GM18868 (cell line): ENCODE measurements at regions not wholly inside any gene's neighbourhood (a gene's known extent, or its start where the extent isn't known, plus 50 kb on each side); places are given as distances from the start of the nearest gene placed in this dataset.

Source experiments
- ATAC-seq: cut with Tn5 transposase; IDR thresholded peaks from one replicate; pipeline ENCODE4 v1.9.1; 2021; ENCODE audit warnings: mild to moderate bottlenecking, moderate library complexity; ENCODE audit not compliant: unreplicated experiment

DNA sequence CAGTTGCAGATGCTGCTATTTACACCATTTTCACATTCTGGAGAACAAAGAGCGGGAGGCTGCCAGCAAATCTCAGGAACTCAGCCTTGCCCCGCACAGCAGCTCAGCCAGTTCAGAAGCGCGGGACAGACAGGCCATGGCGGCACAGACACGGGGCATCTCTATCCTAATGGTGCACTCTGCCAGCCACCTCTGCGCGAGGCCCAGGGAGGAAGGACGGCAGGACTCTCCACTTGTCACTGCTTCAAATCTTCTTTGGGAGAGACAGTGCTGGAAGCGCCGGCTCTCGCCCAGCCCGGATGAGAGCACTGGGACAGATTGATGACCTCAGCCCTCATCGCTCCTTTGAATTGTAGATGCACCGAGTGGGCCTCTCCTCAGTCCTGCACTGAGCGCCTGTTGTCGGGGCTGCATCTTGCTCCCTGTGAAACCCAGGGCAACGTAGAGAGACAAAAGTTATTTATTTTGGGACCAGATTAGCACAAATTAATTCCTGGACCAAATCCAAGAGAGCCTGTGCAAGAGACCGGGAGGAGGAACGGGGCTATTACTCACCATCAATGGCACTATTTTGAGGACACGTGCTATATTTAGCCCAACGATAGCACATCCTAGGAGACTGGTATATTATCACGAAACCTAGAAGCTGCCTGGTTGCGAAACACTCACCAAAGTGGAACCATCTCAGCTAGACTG is 211.4 kb upstream of the SMIM21 start:
- ATAC-seq, result no peak

DNA sequence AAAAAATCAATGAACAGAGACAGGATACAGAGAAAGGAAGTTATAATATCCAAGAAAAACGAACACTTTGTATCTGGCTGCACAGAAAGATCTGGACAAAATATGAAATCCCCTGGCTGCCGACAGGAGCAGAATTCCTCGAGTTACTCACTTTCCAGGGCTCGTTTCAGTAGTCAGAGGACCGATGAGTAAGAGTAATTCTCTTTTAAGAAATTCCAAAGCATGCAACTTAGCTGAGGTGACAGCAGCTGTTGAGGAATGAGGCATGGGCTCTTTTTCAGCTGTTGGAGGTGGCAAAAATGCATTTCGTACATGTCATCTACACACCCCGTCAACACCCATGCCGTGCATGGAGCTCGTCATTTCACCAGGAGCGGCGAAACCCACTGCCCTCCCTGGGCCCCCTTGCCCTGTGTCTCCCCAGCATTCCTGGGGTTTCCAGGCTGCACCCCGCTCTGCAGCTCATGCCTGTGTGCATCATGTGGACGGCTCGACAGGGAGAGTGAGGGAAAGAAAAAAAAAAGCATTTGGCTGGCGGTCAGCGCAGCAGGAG is 210.8 kb upstream of the SMIM21 start:
- ATAC-seq, result no peak

DNA sequence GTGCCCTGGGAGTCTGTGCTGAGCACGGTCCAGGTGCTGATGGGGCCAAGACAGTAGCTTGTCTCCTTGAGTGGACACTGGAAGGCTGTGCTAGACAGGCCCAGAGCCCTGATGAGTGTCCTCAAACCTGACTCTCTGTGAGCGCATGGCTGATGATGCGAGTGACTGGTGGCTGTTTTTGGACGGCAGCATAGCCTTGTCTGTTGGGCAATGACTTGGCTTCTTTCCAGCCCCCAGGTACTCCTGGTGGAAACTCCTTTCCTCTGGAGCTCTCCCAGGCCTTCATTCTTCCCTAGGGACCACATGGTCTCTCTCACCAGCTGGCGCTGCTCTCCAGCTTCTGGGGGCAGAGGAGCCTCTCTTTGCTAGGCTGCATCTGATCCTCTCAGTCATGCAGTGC is 207.6 kb upstream of the SMIM21 start:
- no peak for ATAC-seq

DNA sequence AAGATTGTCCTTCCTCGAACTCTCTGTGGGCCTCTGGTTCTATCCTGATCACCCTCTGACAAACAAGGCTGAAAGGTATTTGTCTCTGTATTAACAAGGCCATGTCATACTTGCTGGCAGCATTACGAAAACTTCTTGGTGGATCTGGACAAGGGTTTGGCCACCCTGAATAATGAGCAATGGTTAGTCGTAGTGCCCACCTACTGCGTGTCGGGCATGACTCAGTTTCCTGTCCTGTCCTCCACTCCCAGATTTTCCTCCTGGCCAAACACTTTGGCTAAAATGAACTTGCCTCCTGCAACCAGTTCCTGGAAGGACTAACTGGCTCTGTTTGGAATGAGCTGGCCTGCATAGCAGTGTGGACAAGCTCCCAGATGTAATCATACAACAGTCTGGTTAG is 198.5 kb upstream of the SMIM21 start:
- ATAC-seq, result no peak

DNA sequence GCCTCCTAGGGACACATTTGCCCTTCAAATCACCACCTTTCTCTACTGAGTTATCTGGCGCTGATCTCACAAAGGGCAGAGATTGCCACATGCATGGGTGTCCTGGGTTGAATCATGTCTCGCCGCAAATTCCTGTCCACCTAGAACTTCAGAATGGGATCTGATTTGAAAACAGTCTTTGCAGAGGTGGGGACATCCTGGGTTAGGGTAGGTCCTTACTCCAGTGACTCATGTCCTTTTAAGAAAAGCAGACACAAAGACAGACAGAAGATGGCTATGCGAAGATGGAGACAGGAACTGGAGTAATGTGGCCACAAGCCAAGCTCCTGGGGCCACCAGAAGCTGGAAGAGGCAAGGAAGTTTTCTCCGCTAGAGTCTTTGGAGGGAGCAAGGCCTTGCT is 197.4 kb upstream of the SMIM21 start:
- no peak for ATAC-seq

DNA sequence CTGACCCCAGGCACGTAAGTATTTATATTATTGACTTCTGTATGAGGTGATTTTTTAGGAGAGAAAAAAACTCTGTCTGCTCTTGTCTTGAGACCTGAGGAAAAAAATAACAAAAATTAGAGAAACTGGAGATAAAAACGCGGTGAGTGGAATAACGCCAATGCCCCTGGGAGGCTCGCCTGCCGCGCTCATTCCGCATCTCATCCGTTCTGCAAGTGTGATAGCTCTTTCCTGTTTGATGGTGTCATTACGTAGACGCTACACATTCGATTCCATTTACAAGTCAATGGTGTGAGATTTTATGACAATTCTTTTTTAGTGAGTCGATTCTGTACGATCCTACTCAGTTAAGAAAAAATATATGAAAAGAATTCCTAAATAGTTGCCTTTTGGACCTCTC is 194.3 kb upstream of the SMIM21 start:
- no peak for ATAC-seq

DNA sequence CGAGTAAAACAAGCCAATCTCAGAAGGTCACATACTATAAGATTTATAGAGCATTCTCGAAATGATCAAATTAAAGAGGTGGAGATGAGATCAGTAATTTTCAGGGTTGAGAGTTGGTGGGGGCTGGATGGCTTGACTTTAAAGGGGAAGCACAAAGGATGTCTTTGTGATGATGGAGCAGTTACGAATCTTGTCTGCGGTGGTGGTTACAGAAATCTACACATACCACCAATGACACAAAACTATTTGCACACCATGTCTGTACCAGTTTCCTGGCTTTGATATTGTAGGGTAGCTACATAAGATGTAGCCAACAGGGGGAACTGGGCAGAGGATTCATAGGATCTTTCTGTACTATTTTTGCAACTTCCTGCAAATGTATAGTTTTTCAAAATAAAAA is 190.6 kb upstream of the SMIM21 start:
- no peak for ATAC-seq

DNA sequence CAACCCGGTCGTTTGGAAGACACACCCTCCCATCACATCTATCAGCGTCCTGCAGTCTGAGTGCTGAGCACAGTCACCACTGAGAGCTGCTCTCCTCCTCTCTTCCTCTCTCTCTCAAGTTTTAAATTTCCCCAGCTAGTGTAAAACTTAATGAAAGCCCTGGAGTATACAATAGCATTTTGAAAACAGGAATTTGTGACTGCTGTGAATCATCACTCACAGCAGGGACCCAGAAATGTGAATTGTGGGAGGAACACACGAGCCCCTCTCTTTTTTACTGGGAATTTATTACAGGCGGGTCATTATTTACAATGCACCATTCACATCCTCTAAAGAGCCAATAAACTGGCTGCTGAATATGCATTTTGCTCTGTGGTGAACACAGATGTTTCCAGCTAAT is 185.0 kb upstream of the SMIM21 start:
- no peak for ATAC-seq

DNA sequence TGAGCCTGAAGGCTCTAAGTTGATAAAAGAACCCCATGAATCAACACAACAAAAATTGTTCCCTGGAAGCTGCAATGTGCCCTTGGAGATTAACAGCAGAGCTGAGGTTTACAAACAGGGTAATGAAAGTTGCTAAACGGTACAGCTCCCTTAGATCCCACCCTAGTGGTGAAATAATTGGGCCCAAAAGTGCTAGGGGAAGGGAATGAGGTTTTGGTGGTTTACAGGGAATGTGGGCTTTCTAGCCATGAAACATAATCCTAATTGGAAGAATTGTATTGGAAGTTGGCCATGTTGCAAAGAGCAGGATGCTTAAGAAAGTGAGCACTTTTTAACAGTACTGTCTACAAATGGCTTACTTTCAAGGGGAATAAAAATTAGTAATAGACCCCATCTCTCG is 180.2 kb upstream of the SMIM21 start:
- no peak for ATAC-seq

DNA sequence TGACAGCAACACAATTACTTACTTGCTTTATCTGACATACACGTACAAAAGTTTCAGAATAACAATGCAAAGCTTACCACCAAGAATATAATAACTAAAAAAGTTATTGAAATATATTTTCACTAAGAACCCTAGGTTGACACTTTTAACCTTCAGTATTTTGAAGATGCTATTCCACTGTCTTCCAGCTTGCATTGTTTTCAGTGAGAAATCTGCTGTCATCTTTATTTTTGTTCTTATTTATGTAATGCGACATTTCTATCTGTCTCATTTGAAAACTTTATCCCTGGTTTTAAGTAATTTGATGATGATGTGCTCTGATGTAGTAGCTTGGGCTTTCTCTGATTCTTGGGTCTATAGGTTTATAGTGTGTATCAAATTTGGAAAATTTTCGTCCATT is 165.0 kb upstream of the SMIM21 start:
- ATAC-seq, result no peak

DNA sequence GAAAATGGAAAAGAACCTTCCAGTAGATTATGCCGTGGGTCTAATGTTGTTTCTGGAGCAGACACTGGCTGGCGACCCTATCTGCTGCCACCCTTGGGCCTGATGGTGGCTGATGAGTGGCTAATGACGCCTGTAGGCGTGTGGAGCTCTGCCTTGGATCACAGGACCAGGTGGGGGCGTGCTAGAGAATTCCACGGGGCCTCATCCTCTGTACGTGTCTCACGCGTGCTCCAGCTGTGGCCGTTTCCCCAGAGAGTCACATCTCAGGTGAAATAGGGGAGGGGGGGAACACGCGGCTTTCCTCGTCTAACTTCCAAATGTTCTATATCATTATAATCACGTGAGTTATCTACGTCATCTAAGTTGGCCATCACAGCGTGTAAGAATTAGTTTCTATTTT is 160.9 kb upstream of the SMIM21 start:
- ATAC-seq, result no peak

DNA sequence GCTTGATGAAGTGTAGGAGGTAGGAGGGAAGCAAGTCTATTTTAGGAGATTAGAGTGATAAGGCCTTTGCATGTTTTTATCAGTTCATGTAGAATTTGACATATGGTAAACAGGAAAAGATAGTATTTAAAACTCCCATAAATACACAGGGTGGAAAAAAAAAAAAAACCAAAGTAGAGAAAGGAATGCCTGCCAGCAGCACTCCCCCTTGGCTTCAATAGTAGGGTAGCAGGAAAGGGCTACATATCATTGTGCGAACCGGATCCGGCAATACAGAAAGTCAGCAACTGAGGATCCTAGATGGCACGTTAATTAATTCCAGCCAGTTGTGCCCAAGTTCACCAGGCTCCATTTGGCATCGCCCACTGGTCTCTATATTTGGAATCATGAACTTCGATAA is 159.6 kb upstream of the SMIM21 start:
- no peak for ATAC-seq

DNA sequence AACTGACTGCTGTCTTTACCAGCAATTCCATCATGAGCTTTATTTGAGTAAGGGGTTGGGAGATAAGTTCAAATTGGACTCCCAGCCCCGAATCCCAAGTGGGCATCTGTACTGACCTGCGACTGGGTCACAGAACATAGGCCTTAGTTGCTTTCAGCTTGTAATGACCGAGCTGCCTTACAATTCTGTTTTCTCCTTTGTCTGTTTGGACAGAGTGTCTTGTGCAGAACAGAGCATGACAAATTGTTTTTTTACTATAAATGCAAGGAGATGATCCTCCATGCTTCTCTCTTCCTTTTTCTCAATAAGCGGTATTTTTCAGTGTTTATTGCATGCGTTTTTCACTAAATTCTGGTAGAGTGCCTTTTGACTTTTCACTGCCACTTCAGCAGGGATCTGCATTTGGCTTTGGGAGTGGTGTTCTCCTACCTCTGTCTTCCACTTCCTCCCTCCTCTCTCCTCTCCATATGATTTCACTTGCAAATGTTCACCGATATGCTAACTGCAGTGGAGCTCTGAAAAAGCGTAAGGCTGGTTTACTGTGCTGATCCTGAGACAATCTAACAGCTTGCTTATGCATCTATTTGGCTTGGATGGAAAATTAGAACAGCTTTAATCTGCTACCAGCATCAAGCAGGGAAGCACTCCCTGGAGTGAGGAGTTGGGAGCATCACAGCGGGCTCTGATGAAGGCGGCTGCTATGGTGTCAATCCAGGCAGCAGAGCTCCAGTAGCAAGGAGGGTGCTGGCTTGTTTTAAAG is 158.8 kb upstream of the SMIM21 start:
- no peak for ATAC-seq

DNA sequence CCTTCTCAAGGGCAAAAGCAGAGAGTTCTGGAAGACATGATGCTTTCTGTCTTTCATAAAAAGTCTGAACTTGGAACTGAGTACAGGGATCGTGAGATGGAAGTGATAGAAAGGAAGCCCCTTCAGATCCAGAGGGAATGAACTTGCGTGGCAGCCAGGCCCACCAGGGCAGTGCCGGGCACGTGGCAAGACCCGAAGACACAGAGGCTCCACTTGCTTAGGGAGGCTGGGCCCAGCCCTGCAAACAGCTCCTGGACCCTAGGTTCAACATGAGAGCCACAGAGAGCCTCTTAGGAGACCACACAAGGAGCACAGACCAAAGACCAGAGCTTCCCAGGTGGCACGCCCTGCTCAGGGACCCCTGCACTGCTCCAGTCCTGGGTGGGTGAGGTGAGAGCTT is 155.4 kb upstream of the SMIM21 start:
- ATAC-seq, result no peak

DNA sequence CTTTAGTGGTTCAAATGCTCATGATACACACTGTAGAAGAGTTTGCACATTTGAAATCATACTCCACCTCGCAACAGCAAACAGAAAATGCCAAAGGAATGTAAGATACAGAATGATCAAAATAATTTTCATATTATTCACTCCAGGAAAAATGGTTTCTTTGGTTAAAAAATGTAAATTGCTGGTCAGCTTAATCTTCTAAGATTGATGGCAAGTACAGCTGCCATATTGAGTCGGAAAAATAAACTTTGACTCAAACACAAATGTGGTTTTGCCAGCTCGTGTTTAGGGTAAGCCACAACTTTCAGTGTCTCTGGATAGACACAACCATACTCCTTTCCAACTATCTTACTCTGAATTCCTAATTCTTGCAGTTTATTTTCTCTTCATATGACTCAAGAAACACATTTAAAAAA is 154.9 kb upstream of the SMIM21 start:
- ATAC-seq, result no peak

DNA sequence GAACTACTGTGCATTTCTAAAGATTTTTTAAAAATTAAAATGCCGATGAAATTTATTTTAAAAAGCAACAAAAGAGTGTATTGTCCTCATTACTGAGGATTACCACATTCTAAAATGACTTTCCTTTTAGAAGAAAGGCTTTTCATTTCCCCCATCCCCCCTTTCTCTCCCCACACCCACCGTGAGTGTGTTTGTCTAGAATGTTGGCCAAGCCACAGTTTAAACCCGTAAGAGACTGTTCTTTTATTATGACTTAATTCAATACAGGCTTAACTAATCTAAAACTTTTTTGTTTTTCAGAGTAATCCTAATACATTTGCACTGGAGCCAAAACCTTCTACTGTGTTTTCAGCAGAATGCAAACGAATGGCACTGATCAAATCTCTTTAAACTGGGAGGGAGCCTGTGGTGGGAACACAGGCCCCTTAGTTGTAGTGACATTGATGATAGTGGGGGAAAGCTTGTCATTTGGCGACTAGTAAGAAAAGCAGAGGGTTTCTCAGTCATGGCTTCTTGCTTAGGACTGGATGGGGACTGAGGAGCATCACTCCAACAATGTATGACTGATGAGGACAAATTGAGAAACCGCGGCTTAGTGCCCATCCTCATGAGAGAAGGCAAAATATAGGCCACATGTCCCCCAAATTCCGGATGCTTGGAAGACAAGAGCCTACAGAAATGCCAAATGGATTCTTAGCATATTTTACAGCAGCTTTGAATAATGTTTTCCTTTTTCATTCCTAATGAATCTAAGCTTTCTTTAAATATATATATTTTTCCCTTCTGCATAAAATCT is 154.0 kb upstream of the SMIM21 start:
- no peak for ATAC-seq

DNA sequence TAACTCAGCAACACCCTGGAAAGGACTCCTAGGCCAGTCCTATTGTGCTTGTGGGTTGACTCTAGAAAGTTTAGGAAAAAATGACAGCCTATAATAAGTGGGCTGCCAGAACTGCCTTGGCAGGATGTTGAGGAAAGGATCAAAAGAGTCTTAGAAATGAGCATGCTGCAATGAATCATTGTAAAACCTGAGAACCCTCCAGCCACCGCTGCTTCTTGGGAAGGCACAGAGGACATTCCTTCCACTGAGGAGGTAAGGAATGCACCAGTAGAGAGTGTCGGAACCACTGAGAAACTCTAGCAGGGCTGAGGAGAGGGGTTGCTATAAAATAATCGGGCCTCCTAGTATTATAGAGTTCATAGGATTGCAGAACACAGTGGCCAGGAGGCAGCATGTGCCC is 146.7 kb upstream of the SMIM21 start:
- no peak for ATAC-seq

DNA sequence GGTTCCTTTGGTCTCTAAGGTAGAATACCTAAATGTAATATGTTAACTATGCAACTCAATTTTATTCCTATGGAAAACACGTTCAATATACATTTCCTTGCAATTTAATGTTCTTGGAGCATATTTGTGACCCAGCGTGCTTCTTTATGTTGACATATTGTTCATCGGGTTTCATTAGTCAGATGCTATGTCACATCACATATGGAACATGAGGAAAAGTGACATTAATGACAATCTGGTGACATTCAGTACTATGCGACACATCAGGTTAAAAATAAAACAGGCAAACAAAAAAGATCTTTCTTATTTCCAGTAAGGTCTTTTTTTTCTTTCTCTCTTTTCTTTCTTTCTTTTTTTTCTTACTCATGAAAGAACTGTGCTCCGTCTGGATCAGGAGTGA is 135.6 kb upstream of the SMIM21 start:
- no peak for ATAC-seq

DNA sequence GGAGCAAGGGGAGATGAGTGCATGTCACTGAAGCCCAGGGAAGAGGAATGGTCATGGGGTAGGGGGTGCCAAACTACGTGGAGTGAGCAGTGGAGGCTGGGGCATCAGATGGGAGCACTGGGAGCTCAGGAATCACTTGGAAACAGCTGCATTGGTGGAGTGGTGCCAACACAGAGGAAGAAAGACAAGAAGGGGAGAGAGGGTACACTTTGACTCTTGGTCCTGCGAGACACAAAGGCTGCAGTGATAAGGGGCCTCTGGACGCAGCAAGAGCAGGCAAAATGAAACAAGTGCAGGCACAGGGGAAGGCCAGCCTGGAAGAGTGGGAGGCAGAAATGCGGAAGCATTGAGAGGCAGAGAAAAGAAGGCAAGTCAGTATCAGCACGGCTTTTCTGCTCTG is 134.7 kb upstream of the SMIM21 start:
- no peak for ATAC-seq

DNA sequence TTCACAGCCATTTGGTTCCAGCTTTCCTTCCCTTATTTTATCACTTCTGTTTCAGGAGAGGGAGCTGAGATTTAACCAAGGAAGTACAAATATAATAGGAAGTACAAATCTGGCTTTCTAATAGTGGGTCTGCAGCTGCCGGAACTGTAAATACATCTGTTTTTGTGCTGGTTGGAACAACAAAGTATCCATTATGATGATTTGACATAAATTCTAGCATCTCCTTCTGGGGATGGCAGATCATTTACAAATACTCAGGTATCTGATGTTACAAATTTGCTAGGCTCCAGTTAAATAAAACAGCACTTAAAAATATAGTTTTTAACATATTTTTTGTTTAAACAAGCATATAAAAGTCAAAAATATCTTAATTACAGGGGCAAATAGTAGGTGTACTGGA is 131.3 kb upstream of the SMIM21 start:
- ATAC-seq, result no peak

DNA sequence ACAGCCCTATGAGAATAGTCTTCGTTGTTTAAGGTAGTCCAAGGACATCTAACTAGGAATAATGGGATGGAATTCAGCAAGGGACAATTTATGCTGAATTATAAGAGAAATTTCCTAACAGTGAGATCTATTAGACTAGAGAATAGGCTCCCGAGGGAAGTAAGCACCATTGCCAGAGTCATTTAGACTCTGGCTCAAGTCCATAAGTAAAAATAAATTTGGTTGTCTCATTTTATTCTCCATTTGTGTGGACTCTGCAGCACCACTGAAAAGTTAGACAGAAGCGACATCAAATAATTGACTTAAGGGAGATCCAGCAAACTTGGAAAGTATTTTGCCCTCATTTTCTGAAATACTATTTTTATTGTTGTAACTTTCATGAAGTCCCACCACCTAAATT is 129.3 kb upstream of the SMIM21 start:
- ATAC-seq, result no peak
